Fibroblast of lung (primary cell): ENCODE measurements at regions not wholly inside any gene's neighbourhood (a gene's known extent, or its start where the extent isn't known, plus 50 kb on each side); places are given as distances from the start of the nearest gene placed in this dataset.

Experiments
- CTCF ChIP-seq, 2 donors: IDR thresholded peaks in 1 of 2; conservative IDR thresholded peaks in 1 of 2; 1 replicate in 1 of 2; 2 replicates in 1 of 2; pipeline ENCODE4 v1.5.1; 2011 to 2012; ENCODE audit warnings: low read length in 2 of 2, control low read depth in 1 of 2, inconsistent platforms in 1 of 2, low read depth in 1 of 2, mild to moderate bottlenecking in 1 of 2
- EZH2 ChIP-seq: IDR thresholded peaks from 2 replicates; pipeline ENCODE4 v1.5.1; 2012; ENCODE audit warnings: low read length, control low read depth, mild to moderate bottlenecking; ENCODE audit errors: missing control alignments

GRCh38 chr6:118383924-118384323 lies 164.2 kb upstream of the PLN start:
- TF ChIP-seq EZH2 (no peak), CTCF (conservative IDR thresholded peaks at IDR 0.05 in 1 of 2, IDR thresholded peaks at IDR 0.05 in 1 of 2; ENCODE audit: low read depth in 1 of 2, low read length in 2 of 2) (no peak)
